SK-N-SH (cell line): ENCODE measurements at regions not wholly inside any gene's neighbourhood (a gene's known extent, or its start where the extent isn't known, plus 50 kb on each side); places are given as distances from the start of the nearest gene placed in this dataset.

ENCODE experiments used
- CTCF ChIA-PET: fragments of 300-600, 350-600 bp; formaldehyde crosslinking; extraction: SDS; loops from one replicate; lab custom pipeline; 2021; lab: Yijun Ruan, JAX
- POLR2A ChIA-PET: fragments of 350-600 bp; sonication (Branson Sonifier 250); formaldehyde crosslinking; extraction: SDS; loops from one replicate; lab custom pipeline; 2020; ENCODE audit warnings: antibody characterized with exemption, inconsistent platforms; lab: Yijun Ruan, JAX
- DNase-seq: peaks from one replicate; pipeline ENCODE4 v3.0.0; 2012
- H2AFZ ChIP-seq: fragments of 200-600 bp; sonication (generic); 2 replicates; pipeline ENCODE4 v1.8.1; 2016; ENCODE audit warnings: antibody characterized with exemption, mild to moderate bottlenecking, low read depth
- H3F3A ChIP-seq: fragments of 200-600 bp; sonication (generic); replicated peaks from 2 replicates; pipeline ENCODE3; 2016; ENCODE audit warnings: antibody characterized with exemption, mild to moderate bottlenecking; ENCODE audit not compliant: insufficient read depth
- H3K27ac ChIP-seq, 2 experiments: fragments of 200-500 bp in 1 of 2; fragments of 200-600 bp in 1 of 2; sonication (Bioruptor generic) in 1 of 2; sonication (generic), shearing (Covaris generic) in 1 of 2; 2 replicates each; pipeline versions ENCODE4 v1.5.1 to v1.6.1; 2014 to 2016; ENCODE audit warnings: low read depth in 2 of 2, inconsistent platforms in 1 of 2, low read length in 1 of 2, mild to moderate bottlenecking in 1 of 2, mixed read lengths in 1 of 2
- H3K27me3 ChIP-seq: fragments of 200-600 bp; sonication (generic), shearing (Covaris generic); 2 replicates; pipeline ENCODE4 v1.6.1; 2016; ENCODE audit warnings: mixed run types; ENCODE audit not compliant: insufficient read depth
- H3K36me3 ChIP-seq, 2 experiments: fragments of 200-500 bp in 1 of 2; fragments of 200-600 bp in 1 of 2; sonication (Bioruptor generic) in 1 of 2; sonication (generic) in 1 of 2; replicated peaks in 1 of 2; 2 replicates each; pipeline versions ENCODE3 to v1.5.1; 2014 to 2016; ENCODE audit warnings: low read length in 1 of 2, mild to moderate bottlenecking in 1 of 2; ENCODE audit not compliant: insufficient read depth in 2 of 2, control insufficient read depth in 1 of 2
- H3K4me1 ChIP-seq, 2 experiments: fragments of 200-500 bp in 1 of 2; fragments of 200-600 bp in 1 of 2; sonication (Bioruptor generic) in 1 of 2; sonication (generic), shearing (Covaris generic) in 1 of 2; 2 replicates each; pipeline versions ENCODE4 v1.5.1 to v1.6.1; 2014 to 2016; ENCODE audit warnings: low read depth in 1 of 2, low read length in 1 of 2, mixed run types in 1 of 2; ENCODE audit not compliant: insufficient read depth in 2 of 2, control insufficient read depth in 1 of 2
- H3K4me2 ChIP-seq: fragments of 200-600 bp; sonication (generic), shearing (Covaris generic); 2 replicates; pipeline ENCODE4 v1.6.1; 2017; ENCODE audit warnings: mixed run types
- H3K4me3 ChIP-seq, 2 experiments: fragments of 200-500 bp in 1 of 2; fragments of 200-600 bp in 1 of 2; sonication (Bioruptor generic) in 1 of 2; sonication (generic), shearing (Covaris generic) in 1 of 2; 2 replicates each; pipeline versions ENCODE4 v1.5.1 to v1.8.1; 2014 to 2016; ENCODE audit warnings: low read depth in 2 of 2, inconsistent platforms in 1 of 2, low read length in 1 of 2, mild to moderate bottlenecking in 1 of 2, mixed read lengths in 1 of 2, moderate library complexity in 1 of 2
- H3K79me2 ChIP-seq: fragments of 200-600 bp; sonication (generic); 2 replicates; pipeline ENCODE4 v1.8.1; 2017; ENCODE audit warnings: mild to moderate bottlenecking; ENCODE audit not compliant: insufficient read depth
- H3K9ac ChIP-seq: fragments of 200-600 bp; sonication (generic); 2 replicates; pipeline ENCODE4 v1.6.1; 2017; ENCODE audit warnings: mixed run types
- H3K9me2 ChIP-seq: fragments of 200-600 bp; sonication (generic); 2 replicates; pipeline ENCODE4 v1.6.1; 2017; ENCODE audit warnings: mixed run types
- H3K9me3 ChIP-seq: fragments of 200-600 bp; sonication (generic); 2 replicates; pipeline ENCODE4 v1.6.1; 2017; ENCODE audit warnings: mixed run types, mild to moderate bottlenecking, moderate library complexity
- H4K20me1 ChIP-seq: fragments of 200-600 bp; sonication (generic); 2 replicates; pipeline ENCODE4 v1.6.1; 2017; ENCODE audit warnings: mild to moderate bottlenecking, mixed run types; ENCODE audit not compliant: insufficient read depth
- CHD2 ChIP-seq: fragments of 150-350 bp; IDR thresholded peaks from 2 replicates; pipeline ENCODE4 v1.6.1; 2018; ENCODE audit warnings: low read length; ENCODE audit not compliant: partially characterized antibody
- ELF1 ChIP-seq: IDR thresholded peaks from 2 replicates; pipeline ENCODE4 v1.4.0; 2012
- MXI1 ChIP-seq: IDR thresholded peaks from 2 replicates; pipeline ENCODE4 v1.6.1; 2012; ENCODE audit warnings: mild to moderate bottlenecking, low read depth, low read length, improper control_type of control experiment
- RFX5 ChIP-seq: IDR thresholded peaks from 2 replicates; pipeline ENCODE4 v1.6.1; 2012; ENCODE audit warnings: mild to moderate bottlenecking, improper control_type of control experiment, low read length
- TCF12 ChIP-seq: IDR thresholded peaks from 2 replicates; pipeline ENCODE4 v1.4.0; 2012
- WGBS: methylation state at CpG from one replicate; pipeline ENCODE4 v1.1.6; 2017; ENCODE audit warnings: low lambda C conversion rate; 5-methylcytosine and 5-hydroxymethylcytosine counted together
- TF ChIP-seq, protein P1 (sequence below): IDR thresholded peaks from 2 replicates; pipeline ENCODE4 v1.4.0; 2012; ENCODE audit warnings: low read depth, borderline replicate concordance
- TF ChIP-seq, protein P2 (sequence below): fragments of 150-350 bp; IDR thresholded peaks from 2 replicates; pipeline ENCODE4 v1.6.1; 2016; ENCODE audit warnings: mild to moderate bottlenecking, low read depth, low read length
- TF ChIP-seq, protein P3 (sequence below): IDR thresholded peaks from 2 replicates; pipeline ENCODE4 v1.6.1; 2012; ENCODE audit warnings: mild to moderate bottlenecking, low read depth, low read length, moderate library complexity

DNA sequence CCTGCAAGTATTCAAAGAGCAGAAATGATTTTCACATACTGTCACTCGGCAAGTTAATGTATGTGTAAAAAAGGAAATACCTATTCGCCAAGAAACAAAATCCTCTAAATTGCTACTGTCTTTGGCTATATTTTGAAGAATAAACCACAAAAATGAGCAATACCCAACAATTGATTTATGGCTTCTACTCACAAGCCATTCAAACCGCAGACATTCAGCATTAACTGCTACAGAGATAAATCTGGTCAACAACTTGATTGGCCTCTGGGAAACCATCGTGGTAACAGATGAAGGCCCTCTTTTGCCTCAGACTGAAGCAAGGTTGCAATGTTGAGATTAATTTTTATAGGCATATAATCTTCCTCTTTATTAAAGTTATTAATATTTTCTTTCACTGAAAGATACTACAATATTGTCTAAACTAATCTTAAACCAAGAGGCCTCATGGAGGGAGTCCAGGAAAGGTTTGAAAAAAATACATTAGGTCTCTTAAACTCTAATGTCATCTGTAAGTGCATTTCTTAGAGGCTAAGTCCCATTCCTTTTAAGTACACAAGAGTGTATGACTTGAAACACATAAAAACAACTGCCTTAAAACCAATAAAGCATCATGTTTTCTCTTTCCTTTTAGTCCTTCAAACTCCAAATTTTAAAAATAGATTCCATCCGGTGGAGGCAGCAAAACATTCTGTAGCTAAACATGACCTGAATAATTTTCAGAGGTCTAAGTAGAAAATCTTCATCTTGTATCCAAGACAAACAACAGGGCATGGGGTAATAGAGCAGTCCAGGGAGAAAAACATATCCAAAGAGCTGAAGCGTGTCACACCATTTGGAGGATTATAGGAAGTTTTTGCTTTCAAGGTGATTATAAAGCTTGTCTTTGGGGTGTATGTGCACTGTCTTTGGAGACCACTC is 162.4 kb upstream of the TGFBR2 start:
- H3K27me3 ChIP-seq: no peaks in the 10 kb centered on the region
- H2AFZ ChIP-seq: no peak overlapping the region; the same call in 1 of the 2 replicates
- H3K79me2 ChIP-seq: no peaks in the 10 kb centered on the region
- H4K20me1 ChIP-seq: no peaks in the 10 kb centered on the region
- H3K36me3 ChIP-seq: no peaks in the 10 kb centered on the region
- no peak overlapping the region for H3K4me2 ChIP-seq
- no peak overlapping the region for H3K4me3 ChIP-seq
- no peaks in the 10 kb centered on the region for H3K9me2 ChIP-seq
- no peaks in the 10 kb centered on the region; a peak in 1 of 4 replicates for H3K4me1 ChIP-seq
- 83% methylated on average over 6 of the region's 6 CpGs for WGBS
- TF ChIP-seq RFX5 (no peak), ELF1 (no peak), TCF12 (0 out of 2 replicates have a peak, but pooled peaks have one; percentile 10)
- TF ChIP-seq, protein P1, sequence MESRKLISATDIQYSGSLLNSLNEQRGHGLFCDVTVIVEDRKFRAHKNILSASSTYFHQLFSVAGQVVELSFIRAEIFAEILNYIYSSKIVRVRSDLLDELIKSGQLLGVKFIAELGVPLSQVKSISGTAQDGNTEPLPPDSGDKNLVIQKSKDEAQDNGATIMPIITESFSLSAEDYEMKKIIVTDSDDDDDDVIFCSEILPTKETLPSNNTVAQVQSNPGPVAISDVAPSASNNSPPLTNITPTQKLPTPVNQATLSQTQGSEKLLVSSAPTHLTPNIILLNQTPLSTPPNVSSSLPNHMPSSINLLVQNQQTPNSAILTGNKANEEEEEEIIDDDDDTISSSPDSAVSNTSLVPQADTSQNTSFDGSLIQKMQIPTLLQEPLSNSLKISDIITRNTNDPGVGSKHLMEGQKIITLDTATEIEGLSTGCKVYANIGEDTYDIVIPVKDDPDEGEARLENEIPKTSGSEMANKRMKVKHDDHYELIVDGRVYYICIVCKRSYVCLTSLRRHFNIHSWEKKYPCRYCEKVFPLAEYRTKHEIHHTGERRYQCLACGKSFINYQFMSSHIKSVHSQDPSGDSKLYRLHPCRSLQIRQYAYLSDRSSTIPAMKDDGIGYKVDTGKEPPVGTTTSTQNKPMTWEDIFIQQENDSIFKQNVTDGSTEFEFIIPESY: no peak
- TF ChIP-seq, protein P2, sequence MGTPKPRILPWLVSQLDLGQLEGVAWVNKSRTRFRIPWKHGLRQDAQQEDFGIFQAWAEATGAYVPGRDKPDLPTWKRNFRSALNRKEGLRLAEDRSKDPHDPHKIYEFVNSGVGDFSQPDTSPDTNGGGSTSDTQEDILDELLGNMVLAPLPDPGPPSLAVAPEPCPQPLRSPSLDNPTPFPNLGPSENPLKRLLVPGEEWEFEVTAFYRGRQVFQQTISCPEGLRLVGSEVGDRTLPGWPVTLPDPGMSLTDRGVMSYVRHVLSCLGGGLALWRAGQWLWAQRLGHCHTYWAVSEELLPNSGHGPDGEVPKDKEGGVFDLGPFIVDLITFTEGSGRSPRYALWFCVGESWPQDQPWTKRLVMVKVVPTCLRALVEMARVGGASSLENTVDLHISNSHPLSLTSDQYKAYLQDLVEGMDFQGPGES: no peak
- ChIA-PET POLR2A (no interaction called here), CTCF (no interaction called here)
- peaks cover 6% of the 10 kb centered on the region for H3F3A ChIP-seq
- H3K27ac ChIP-seq: no peak overlapping the region
- no peak overlapping the region for H3K9ac ChIP-seq
- H3K9me3 ChIP-seq: no peaks in the 10 kb centered on the region
- no peak for DNase-seq

DNA sequence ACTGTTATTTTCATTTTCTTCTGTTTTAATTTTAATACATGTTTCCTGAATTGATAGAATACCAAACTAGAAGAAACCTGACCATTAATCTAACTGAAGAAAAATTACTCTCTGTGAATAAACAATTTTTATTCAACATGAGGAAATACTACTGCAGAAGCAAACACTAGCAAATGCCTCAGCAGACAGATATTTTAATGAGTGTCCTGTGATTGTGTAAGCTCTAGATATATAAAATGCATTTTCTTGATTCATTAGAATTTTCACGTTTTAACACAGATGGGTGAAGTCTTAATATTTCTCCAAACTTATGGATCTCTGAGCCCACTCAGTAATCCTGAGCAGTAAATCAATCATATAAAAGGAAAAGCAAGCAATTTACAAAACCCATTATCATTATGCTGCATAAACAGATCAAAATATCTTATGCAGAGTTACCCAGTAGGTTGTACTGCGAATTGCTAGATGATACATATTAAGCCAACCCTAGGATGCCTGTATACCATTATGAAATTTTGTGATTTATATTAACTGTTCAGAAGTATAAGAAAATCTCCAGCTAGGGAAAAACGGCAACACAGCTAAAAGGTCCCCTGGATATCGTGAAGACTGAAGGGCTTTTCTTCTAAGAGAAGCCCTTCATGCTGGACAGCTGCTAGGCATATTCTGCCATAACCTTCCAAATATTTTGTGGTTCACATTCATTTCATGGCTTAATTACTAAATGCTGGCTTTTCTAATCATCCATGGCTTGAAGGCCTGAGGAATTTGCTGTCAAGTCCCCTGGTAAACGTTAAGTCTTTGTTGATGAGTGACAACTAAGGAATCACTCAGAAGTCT is 157.7 kb upstream of the TGFBR2 start:
- POLR2A ChIA-PET: no interaction called here
- CTCF ChIA-PET: interaction anchor here (1.2 kb wide), 1 partner anchor 12 kb away, joined by 4 read pairs; no protein-coding TSS in a partner anchor

More for the DNA sequence above, 157.7 kb upstream of the TGFBR2 start:
- Histone ChIP-seq H3F3A (peaks cover 6% of the 10 kb centered on the region), H4K20me1 (no peaks in the 10 kb centered on the region), H3K4me2 (no peak overlapping the region), H2AFZ (no peak overlapping the region; the same call in 1 of the 2 replicates), H3K27ac (no peak overlapping the region), H3K27me3 (no peaks in the 10 kb centered on the region), H3K9me2 (no peaks in the 10 kb centered on the region), H3K36me3 (no peaks in the 10 kb centered on the region), H3K9ac (no peak overlapping the region), H3K4me3 (no peak overlapping the region), H3K9me3 (peaks cover 6% of the 10 kb centered on the region), H3K79me2 (no peaks in the 10 kb centered on the region), H3K4me1 (no peaks in the 10 kb centered on the region; a peak in 1 of 4 replicates)
- no peak for DNase-seq
- WGBS: 90% methylated on average over 5 of the region's 5 CpGs
- no peak for TF ChIP-seq CHD2
- TF ChIP-seq, protein P3, sequence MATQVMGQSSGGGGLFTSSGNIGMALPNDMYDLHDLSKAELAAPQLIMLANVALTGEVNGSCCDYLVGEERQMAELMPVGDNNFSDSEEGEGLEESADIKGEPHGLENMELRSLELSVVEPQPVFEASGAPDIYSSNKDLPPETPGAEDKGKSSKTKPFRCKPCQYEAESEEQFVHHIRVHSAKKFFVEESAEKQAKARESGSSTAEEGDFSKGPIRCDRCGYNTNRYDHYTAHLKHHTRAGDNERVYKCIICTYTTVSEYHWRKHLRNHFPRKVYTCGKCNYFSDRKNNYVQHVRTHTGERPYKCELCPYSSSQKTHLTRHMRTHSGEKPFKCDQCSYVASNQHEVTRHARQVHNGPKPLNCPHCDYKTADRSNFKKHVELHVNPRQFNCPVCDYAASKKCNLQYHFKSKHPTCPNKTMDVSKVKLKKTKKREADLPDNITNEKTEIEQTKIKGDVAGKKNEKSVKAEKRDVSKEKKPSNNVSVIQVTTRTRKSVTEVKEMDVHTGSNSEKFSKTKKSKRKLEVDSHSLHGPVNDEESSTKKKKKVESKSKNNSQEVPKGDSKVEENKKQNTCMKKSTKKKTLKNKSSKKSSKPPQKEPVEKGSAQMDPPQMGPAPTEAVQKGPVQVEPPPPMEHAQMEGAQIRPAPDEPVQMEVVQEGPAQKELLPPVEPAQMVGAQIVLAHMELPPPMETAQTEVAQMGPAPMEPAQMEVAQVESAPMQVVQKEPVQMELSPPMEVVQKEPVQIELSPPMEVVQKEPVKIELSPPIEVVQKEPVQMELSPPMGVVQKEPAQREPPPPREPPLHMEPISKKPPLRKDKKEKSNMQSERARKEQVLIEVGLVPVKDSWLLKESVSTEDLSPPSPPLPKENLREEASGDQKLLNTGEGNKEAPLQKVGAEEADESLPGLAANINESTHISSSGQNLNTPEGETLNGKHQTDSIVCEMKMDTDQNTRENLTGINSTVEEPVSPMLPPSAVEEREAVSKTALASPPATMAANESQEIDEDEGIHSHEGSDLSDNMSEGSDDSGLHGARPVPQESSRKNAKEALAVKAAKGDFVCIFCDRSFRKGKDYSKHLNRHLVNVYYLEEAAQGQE: 0 out of 2 replicates have a peak, but pooled peaks have one; percentile 45
- no peak for TF ChIP-seq MXI1
